22Rv1 (cell line): ENCODE measurements at regions not wholly inside any gene's neighbourhood (a gene's known extent, or its start where the extent isn't known, plus 50 kb on each side); places are given as distances from the start of the nearest gene placed in this dataset.
A peak's percentile ranks its signal among the peaks of the same experiment; 100 is the strongest.

ENCODE experiments used
- H3K27ac ChIP-seq: fragments of 450-650 bp; 2 replicates; pipeline ENCODE4 v1.5.1; 2017
- ZFX ChIP-seq: fragments of 450-650 bp; IDR thresholded peaks from 2 replicates; pipeline ENCODE4 v1.6.1; 2017; ENCODE audit warnings: antibody characterized with exemption, borderline replicate concordance
- TF ChIP-seq, protein P1 (sequence below): fragments of 450-650 bp; IDR thresholded peaks from 2 replicates; pipeline ENCODE4 v1.5.1; 2017; ENCODE audit warnings: mild to moderate bottlenecking

GRCh38 chrX:129115104-129115503, 408.2 kb downstream of the SMARCA1 start:
- TF ChIP-seq ZFX: no peak
- TF ChIP-seq, protein P1, sequence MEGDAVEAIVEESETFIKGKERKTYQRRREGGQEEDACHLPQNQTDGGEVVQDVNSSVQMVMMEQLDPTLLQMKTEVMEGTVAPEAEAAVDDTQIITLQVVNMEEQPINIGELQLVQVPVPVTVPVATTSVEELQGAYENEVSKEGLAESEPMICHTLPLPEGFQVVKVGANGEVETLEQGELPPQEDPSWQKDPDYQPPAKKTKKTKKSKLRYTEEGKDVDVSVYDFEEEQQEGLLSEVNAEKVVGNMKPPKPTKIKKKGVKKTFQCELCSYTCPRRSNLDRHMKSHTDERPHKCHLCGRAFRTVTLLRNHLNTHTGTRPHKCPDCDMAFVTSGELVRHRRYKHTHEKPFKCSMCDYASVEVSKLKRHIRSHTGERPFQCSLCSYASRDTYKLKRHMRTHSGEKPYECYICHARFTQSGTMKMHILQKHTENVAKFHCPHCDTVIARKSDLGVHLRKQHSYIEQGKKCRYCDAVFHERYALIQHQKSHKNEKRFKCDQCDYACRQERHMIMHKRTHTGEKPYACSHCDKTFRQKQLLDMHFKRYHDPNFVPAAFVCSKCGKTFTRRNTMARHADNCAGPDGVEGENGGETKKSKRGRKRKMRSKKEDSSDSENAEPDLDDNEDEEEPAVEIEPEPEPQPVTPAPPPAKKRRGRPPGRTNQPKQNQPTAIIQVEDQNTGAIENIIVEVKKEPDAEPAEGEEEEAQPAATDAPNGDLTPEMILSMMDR: peak; percentile 50
- H3K27ac ChIP-seq: no peak overlapping the region

GRCh38 chrX:129111081-129111798, 412.1 kb downstream of the SMARCA1 start:
- TF ChIP-seq, protein P1: no peak
- TF ChIP-seq ZFX: no peak
- H3K27ac ChIP-seq: no peak overlapping the region

GRCh38 chrX:129108936-129109335, 414.4 kb downstream of the SMARCA1 start:
- TF ChIP-seq ZFX: no peak
- TF ChIP-seq, protein P1: no peak
- H3K27ac ChIP-seq: no peak overlapping the region

- H3K27ac ChIP-seq: no peak overlapping the region
- TF ChIP-seq, protein P1: no peak
- TF ChIP-seq ZFX: no peak
Observed at GRCh38 chrX:129099207-129099606, 424.1 kb downstream of the SMARCA1 start.

- H3K27ac ChIP-seq: no peak overlapping the region
- TF ChIP-seq, protein P1: no peak
- TF ChIP-seq ZFX: no peak
Observed at GRCh38 chrX:129097668-129098067, 425.6 kb downstream of the SMARCA1 start.

- H3K27ac ChIP-seq: no peak overlapping the region
- TF ChIP-seq, protein P1: no peak
- no peak for TF ChIP-seq ZFX
Observed at GRCh38 chrX:129093706-129094105, 429.6 kb downstream of the SMARCA1 start.

- no peak overlapping the region for H3K27ac ChIP-seq
- TF ChIP-seq, protein P1: no peak
- TF ChIP-seq ZFX: no peak
Observed at GRCh38 chrX:129092757-129093156, 430.5 kb downstream of the SMARCA1 start.
